ENCODE measurements at regions not wholly inside any gene's neighbourhood (a gene's known extent, or its start where the extent isn't known, plus 50 kb on each side); places are given as distances from the start of the nearest gene placed in this dataset.

GRCh38 chr14:101256266-101256665 lies 305.0 kb upstream of the DIO3 start:
- Histone ChIP-seq H3K79me1 (ENCODE audit: low read depth in 1 of 2, low read length in 2 of 2) (no peaks in the 10 kb centered on the region), H2BK120ac (ENCODE audit: low read depth, low read length) (no peak overlapping the region), H3K9me1 (ENCODE audit: insufficient read depth, low read length) (no peaks in the 10 kb centered on the region), H4K91ac (ENCODE audit: insufficient read depth, low read depth, low read length) (no peak overlapping the region), H2AK5ac (ENCODE audit: low read depth, low read length) (no peak overlapping the region), H3K23ac (ENCODE audit: low read depth, low read length) (no peak overlapping the region), H3K4me1 (ENCODE audit: control insufficient read depth, insufficient read depth, low read length) (no peaks in the 10 kb centered on the region), H4K20me1 (ENCODE audit: insufficient read depth, low read length) (no peaks in the 10 kb centered on the region), H3K14ac (replicated peaks; ENCODE audit: low read depth, low read length) (no peak overlapping the region), H3K9ac (ENCODE audit: low read depth, low read length) (no peak overlapping the region), H2BK5ac (ENCODE audit: low read depth, low read length, poor library complexity, severe bottlenecking) (no peak overlapping the region), H3K4me3 (ENCODE audit: insufficient read depth, low read depth, low read length) (no peak overlapping the region), H2BK20ac (ENCODE audit: low read depth, low read length) (no peak overlapping the region), H3K27ac (ENCODE audit: insufficient read depth, low read length) (no peak overlapping the region), H3K36me3 (ENCODE audit: control insufficient read depth, insufficient read depth, low read length) (no peaks in the 10 kb centered on the region), H3K9me3 (ENCODE audit: control insufficient read depth, insufficient read depth, low read length) (no peaks in the 10 kb centered on the region), H2AFZ (replicated peaks; ENCODE audit: low read length, poor library complexity) (no peak overlapping the region), H3K56ac (ENCODE audit: extremely low read depth, insufficient read depth, low read length) (no peak overlapping the region), H4K8ac (ENCODE audit: low read depth in 2 of 2, low read length in 2 of 2) (no peak overlapping the region), H3K4me2 (ENCODE audit: low read depth, low read length) (no peak overlapping the region), H2AK9ac (replicated peaks; ENCODE audit: low read depth, low read length, poor library complexity) (no peak overlapping the region), H2BK15ac (ENCODE audit: low read depth, low read length) (no peak overlapping the region), H4K5ac (ENCODE audit: low read depth, low read length) (no peak overlapping the region), H3K27me3 (ENCODE audit: control insufficient read depth, insufficient read depth, low read length) (peaks cover 35% of the 10 kb centered on the region), H3K4ac (ENCODE audit: low read depth, low read length) (no peak overlapping the region), H3K18ac (ENCODE audit: low read depth, low read length) (no peak overlapping the region)
- POLR2A ChIA-PET (ENCODE audit: unreplicated experiment), result no interaction called here
- CTCF ChIA-PET, result no interaction called here
- dilution Hi-C loops (cut with HindIII; ENCODE audit: low sequenced_read_pairs, unreplicated experiment) (no loop called here), intact Hi-C loops (cut with micrococcal nuclease) (no loop called here), in situ Hi-C loops (cut with MboI; ENCODE audit: low sequenced_read_pairs) (no loop called here)
- TF ChIP-seq POLR2A (IDR thresholded peaks at IDR 0.05; ENCODE audit: low read depth, low read length), result no peak
- BruUV-seq (replicated peaks), result no TSS peak
- WGBS, 2 experiments (ENCODE audit: extremely low coverage in 2 of 2, insufficient read length in 1 of 2), result 0% methylated on average over 1 of the region's 5 CpGs; no CpG with 5 or more reads in 1 of the 2 experiments
- DNase-seq, result no peak
- ATAC-seq (ENCODE audit: low read depth), result no peak
